ENCODE measurements at regions not wholly inside any gene's neighbourhood (a gene's known extent, or its start where the extent isn't known, plus 50 kb on each side); places are given as distances from the start of the nearest gene placed in this dataset.

DNA sequence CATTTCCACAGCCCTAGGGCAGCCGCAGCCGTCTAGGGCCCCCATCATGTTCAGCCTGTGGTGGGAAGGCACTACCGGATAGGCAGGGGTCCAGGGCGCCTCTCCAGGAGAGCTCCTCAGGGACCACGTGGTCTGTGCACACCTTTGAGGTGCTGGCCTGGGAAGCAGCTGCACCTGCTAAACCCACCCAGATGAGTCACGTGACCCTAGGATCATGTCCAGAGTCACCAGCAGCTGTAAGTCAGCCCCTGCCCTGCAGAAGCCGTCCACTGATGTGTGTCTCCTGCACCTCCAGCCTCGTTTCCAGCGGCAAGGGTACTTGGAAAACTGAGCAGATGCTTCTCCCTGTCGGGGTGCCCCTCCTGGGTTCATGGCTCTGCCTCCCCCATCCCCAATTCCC is 682.6 kb upstream of the SALL3 start:
- no peak for DNase-seq (ENCODE audit: low read depth in 2 of 3, low spot score in 2 of 3)

DNA sequence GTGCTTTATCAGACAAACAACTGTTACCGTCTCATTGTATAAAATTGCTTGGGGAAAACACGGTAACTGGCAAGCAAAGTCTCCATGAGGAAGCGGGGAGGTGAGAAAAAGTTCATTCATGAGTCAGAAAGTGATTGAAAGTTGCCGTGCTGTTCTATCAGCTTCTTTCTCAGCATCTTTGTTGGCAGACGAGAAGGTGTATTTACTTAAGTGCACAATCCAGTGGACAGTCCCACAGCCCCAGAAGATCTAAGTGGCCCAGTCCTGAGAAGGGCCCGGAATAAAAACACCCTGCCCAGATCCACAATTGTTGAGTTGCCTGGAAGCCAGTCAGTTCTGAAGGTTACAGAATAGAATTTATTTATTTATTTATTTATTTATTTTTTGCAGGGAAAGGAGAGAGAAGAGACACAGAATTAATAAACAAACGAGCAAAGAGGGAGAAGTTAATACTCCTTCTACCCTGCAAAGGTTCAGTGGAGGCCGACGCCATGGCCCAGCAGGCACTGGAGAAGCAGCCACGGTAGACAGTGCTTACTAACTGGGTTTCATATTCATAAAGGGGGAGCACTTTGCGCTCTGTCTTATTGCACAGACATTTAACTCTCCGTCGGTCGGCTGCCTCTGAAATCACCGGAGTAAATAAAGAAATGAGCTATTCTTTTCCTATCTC is 676.0 kb upstream of the SALL3 start:
- DNase-seq (ENCODE audit: low read depth in 2 of 3, low spot score in 2 of 3) = no peak

DNA sequence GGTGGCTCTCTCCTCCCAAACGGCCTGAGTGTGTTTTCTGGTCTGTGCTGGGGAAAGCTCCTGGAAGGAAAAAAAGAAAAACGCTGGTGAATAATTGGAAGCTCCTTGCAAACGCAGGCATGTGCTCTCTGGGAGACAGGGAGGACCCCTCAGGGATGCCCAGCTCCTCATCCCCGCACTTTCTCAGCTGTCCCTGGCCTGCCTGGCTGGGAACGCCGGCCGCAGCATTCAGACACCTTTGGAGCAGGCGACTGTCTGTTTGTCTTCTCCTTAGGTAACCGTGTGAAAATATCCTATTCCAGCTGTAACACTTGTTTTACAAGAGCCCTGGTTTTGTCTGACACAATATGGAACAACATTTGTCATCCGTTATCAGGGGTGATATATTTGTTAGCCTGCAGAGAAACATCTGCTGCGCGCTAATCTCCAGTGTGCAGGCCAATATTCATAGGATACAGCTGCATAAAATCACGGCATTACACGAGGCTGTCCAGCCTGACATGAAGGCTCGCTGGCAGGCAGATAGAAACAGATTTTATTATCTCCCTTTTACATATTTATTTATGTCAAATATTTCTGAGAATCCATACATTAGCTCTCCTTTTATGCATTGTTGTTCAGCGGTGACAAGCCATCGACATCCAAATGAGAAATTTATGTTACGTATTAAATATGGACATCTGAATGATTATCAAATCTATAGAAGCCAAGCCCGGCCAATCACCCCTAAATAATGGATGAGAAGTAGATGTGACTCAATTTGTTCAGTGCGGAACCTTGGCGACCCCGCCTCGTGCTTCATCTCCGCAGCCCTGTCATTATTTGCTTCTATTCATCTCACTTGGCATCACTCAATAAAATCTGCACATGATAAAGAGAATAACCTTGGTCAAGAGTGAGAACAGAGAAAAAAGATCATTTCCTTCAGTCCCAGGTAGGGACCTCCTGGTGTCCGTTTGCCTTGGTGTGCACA is 675.1 kb upstream of the SALL3 start:
- DNase-seq (ENCODE audit: low read depth in 2 of 3, low spot score in 2 of 3) = no peak

DNA sequence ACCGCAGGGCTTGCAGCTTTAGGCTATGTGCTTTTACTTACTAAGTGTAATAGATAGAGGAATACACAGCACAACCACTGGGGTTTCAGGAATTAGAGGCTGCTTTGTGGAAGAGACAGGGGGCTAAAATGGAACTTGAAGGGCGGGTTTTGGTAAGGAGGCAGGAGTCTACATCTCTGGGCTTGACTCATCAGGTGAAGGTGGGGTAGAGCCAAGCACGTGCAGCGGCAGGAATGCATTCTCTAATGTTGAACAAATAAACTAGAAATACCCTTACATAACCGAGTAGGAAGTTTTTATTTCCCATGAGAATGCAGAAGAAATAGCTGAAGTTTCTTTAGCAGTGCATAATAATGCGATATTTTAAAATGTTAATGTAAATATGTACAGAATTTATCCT is 673.8 kb upstream of the SALL3 start:
- no peak for DNase-seq (ENCODE audit: low read depth in 2 of 3, low spot score in 2 of 3)

DNA sequence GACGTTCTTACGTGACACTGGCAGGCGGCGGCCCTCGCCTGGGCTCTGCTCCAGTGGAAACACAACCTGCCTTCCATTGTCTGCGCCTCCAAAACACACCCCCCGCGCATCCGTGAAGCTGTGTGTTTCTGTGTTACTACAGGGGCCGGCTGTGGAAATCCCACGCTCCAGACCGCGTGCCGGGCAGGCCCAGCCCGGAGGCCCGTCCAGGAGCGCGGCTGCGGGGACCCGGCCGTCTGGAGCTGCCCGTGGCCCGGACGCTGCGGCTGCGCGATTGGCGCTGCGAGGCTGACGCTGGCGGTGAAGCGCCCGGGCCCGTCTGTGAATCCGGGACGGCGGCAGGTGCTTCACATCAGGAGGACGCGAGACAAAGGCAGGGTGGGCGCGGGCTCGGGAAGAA is 670.3 kb upstream of the SALL3 start:
- DNase-seq (ENCODE audit: low read depth in 2 of 3, low spot score in 2 of 3) = no peak

DNA sequence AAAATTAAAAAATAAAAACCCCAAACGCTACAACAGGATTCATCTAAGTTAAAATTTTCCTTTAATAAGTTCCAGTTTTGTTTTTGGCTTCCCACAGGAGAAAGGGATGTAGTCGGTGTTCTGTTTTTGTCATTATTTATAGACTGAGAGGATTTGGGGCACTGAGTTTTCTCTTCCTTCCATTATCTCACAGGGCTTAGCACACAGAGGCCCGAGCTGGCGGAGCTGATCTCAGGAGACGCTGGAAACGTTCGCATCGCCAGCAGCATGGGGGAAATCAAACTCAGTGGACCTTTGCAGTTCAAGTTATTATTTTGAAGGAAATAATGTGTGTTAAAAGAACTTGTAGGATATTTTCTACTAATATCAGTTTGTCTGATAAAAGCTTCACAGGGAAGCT is 669.7 kb upstream of the SALL3 start:
- no peak for DNase-seq (ENCODE audit: low read depth in 2 of 3, low spot score in 2 of 3)

DNA sequence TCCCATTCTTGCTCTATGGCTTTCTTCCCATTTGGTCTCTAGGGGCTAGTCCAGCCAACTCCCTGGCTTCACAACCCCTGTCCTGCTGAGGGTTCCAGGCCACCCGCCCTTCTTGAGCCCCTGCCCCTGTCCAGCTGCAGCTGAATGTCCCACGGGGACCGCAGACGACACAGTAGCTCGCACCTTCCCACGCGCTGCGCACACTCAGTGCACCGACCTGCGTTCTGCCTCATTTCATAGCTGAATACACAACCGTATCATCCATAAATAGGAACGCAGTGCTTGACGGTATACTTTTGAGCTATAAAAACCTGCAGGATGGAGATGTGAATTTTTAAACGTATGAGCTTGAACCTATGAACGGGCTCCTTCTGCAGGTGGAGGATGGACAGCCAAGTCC is 660.4 kb upstream of the SALL3 start:
- DNase-seq (ENCODE audit: low read depth in 2 of 3, low spot score in 2 of 3) = no peak

DNA sequence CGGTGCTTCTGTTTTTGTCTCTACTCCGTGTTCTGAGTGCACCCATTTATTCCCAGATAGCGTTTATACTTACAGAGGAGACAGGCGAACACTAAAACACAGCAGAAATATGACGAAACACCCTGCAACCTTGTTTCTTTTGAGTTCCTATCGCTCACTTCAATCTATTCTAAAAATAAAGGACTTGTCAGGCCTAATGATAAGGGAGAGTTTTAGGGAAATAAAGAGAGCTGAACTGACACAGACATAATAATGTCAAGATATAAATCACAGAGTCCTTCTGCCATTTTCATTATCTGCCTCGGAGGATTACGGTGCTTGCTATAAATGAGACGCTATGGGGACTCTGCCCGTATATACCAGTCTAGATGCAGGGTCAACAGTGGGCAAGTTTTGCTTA is 659.7 kb upstream of the SALL3 start:
- DNase-seq (ENCODE audit: low read depth in 2 of 3, low spot score in 2 of 3) = no peak

DNA sequence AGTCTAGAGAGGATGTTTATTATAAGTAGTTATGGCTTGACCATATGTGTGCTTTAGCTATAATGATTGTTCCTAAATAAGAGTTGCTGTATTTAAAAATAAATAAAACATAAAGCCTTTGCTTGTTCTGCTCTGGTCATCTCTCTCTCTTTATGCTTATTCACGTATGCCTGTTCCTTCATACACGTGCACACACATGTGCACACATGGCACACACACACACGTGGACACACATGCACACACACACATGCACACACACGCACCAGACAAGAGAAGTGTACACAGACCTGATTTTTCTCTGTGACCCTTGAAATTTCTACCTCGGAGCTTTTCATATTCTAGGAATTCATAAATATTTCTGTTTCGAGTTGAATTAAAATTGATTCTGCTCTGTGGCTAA is 658.2 kb upstream of the SALL3 start:
- DNase-seq (ENCODE audit: low read depth in 2 of 3, low spot score in 2 of 3) = no peak

DNA sequence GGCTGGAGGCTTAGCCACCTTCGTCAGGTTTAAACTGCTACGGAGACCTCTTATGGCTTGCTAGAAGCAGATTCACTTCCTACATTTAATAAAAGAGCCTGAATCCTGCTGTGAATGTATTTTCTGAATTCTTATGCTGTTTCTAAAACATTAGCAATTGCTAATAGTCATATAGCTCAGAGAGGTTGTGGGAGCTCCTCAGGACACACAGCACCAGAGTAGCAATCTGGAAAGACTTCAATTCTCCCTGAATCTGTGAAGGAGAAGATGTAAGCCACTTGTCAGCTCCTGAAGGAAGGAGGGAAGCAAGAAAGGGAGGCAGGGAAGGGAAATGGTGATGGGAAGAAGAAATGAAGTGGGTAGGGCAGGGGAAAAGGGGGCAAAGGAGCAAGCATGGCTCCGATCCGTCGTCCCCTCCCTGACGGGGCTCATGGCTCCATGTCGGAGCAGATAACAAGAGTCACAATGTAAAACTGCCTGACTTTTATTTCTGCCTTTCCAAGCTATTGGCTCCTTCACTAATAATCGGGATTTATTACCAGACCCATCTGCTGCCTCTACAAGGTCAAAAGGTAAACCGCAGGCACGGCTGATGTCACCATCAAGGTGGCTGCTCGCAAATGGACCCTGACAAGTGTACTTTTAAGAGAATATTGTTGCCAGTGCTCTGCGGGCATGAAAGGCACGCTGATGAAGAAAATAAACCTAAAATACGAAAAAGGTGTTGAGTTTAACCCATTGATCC is 656.0 kb upstream of the SALL3 start:
- no peak for DNase-seq (ENCODE audit: low read depth in 2 of 3, low spot score in 2 of 3)

DNA sequence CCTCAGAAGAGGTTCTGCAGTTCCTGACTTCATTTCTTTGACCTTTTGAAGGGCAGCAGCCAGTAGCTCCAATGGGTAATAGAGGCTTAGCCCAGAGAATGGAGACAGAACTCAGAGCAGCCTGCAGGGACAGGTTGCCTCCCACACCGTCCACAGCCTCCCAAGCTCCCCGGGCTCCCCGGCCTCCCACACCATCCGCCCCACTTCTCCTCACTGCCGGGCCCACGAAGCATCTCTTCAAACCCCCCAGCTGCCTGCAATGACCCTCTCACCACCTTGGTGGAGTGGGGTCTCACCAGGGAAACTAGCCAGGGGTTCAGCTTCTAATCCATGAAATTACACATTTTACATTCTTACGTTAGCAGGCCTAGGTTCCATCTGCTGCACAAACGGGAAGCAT is 652.0 kb upstream of the SALL3 start:
- no peak for DNase-seq (ENCODE audit: low read depth in 2 of 3, low spot score in 2 of 3)

DNA sequence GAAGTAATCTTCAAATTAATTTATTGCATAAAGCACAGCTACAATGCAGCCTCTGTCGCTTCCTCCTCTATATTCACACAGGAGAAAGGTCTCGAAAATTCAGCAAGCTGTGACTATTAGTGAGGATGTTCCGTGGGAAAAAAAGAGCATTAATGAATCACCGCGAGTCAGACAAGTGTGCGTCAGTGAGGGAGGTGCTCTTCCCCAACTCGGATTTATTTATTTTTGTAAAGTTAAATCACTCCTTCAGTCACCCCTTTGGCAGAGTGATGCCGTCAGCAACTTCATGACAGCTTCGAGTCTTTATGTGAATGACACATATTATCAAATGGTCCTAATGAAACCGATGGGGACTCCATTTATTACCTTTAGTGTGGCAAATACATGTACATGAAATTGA is 648.9 kb upstream of the SALL3 start:
- no peak for DNase-seq (ENCODE audit: low read depth in 2 of 3, low spot score in 2 of 3)

DNA sequence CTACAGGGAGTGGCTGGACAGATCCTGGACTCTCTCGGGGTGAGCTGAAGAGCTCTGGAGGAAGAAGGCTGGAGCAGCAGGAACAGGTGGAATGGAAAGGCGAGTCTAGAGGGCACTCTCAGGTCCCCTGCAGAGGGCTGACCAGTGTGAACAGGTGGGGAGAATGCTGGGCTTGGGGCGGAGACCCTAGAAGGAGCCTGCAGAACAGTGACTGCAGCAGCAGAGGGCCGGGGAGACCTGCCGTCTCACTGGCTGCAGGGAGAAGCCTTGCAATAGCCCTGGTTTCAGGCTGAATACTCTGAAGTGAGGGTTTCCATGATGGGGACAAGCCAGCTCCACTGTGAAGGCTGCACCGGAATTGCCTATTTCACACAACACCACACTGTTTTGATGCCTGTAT is 626.7 kb upstream of the SALL3 start:
- DNase-seq (ENCODE audit: low read depth in 2 of 3, low spot score in 2 of 3) = no peak

DNA sequence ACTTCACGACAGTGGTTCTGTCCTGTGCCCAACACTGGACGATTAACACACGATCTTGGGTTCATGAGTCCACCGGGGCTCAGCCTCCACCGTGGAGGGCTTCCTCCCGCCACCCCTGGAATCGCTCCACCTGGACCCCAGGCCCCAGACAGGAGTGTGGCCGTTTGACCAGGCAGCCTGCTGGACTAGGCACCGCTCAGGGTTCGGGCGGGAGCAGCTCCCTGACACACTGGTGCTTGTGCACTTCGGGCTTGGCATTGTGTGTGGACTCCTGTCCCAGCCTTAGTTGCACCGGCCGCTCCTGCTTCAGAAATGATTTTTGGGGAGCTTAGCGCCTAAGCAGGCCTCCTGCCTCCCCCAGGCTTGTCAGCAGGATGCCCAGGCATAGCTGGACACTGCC is 617.4 kb upstream of the SALL3 start:
- DNase-seq (ENCODE audit: low read depth in 2 of 3, low spot score in 2 of 3) = no peak

DNA sequence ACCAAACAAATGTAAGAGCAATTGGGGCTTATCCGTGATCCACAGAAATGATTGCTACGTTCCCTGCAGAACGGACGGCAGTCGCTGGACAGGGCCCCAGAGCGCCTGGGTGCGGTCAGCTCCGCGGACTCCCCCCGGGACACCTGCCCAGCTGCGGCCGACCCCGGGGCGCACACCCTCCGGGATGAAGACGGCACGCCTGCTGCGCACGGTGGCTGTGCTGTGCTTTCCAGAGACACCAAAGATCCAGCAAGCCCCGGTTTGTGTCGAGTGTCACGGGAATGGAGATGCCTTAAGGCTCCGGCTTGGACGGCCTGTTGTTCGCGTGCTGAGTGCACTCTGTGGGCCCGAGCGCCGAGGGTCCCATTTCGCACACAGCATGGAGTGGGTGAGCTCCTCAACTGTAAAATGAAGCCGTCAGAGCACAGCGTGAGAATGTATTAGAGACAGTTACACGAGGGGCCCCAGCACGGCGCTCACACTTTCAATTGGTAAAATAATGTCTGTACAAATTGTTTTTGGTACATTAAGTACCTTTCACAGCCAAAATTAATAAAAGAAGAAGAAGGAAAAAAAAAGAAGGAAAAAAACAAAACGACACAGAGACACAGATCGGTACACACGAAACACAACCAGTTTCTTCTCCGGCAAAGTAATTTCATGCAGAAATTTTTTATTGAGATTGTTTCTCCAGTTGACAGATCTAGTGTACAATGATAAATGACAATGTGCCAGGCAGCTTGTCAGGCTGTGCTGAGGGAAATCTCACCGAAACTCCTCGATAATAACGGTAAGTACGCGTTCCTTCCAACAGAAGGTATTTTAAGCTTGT is 615.8 kb upstream of the SALL3 start:
- DNase-seq (ENCODE audit: low read depth in 2 of 3, low spot score in 2 of 3) = no peak

DNA sequence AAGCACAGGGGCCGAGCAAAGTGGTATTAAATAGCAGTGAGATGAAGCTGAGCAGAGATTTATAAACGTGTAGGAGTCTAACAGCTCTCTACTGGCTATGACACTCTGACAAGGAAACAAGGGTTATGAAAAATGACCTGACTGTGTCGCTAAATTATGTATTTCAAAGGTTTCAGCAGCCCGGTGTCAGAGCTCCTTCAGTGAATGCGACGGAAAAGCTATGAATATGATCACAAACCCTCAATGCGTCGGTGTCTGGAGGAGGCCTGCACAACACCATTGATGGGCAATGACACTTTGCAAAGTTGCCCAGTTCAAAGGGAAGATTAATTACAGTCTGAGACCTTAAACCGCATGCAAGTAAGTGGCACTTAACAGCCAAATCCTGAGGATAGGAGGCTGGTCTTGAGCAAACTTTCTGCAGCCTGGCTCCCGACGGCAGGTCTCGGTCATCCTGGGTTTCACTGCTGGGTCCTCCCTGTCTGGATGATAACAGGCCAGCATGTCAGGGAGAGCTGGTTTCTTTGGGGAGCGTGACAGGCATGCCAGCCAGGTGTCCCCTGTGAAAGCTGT is 615.1 kb upstream of the SALL3 start:
- no peak for DNase-seq (ENCODE audit: low read depth in 2 of 3, low spot score in 2 of 3)

DNA sequence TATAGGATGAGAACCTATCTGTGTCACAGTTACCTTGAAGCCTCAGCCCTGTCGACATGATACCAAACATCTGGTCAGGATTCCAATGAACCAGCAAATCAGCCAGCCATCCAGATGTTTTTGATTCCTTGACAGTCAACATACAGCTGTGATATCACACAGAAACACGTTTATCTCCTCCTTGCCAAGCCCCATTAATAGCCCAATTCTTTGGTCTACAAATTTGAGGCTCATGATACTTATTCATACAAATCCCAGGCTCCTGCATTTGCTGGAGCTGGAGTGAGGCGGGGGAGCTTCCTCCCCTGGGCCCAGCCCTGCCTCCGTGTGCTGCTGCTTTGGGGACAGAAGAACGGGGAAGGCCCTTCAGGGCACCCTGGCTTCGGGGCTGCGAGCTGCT is 611.6 kb upstream of the SALL3 start:
- DNase-seq (ENCODE audit: low read depth in 2 of 3, low spot score in 2 of 3) = no peak

DNA sequence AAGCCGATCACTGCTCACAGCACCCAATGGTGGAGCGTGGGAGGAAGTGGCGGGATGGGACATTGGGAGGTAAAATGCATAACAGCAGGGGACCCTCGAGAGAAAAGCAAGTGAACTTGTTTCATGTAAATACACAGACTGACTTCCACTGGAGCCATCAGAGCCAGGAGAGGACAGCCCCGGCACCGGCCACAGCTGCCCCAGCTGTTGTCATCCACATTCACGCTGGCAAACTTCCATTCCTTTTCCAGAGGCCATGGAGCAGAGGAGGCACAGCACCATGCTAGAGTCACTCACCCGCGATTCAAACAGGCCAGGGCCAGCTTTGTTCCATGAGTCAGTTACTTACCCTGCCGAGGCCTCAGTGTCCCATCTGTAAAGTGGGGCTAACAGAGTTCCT is 610.9 kb upstream of the SALL3 start:
- DNase-seq (ENCODE audit: low read depth in 2 of 3, low spot score in 2 of 3) = no peak

DNA sequence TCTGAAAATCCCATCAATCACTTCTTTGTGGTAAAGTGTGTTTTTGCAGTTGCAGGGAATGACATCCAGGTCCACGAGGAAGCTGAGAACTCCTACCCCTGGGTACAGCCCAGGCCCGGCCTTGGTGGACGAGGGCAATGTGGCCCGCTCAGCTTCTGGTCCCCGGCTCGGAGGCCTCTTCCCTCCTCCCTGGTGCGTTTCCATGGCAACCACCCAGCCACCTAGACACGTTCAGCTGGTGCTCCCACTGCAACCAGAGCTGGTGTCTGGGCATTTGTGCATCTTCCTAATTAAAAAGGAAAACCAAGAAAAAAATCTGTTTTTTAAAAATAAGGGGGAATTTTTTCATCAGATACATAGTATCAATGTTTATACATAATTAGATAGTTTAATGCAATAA is 603.6 kb upstream of the SALL3 start:
- no peak for DNase-seq (ENCODE audit: low read depth in 2 of 3, low spot score in 2 of 3)

DNA sequence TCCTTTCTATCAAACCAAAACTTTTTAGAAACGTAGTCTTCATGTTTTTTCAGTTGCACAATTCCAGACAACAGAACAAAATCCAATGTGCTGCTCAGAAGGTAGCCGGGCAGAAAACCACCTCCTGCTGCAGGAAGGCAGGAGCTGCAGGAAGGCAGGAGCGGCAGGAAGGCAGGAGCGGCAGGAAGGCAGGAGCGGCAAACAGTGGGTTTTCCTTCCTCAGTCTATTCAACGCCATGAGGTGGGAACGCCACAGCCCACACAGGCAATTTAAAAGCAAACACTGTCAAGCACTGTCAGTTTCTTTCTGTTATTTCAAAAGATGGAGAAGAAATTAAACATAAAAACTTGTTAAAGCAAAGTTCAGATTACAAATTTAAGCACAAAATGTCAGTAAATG is 601.2 kb upstream of the SALL3 start:
- no peak for DNase-seq (ENCODE audit: low read depth in 2 of 3, low spot score in 2 of 3)
